C4-2B (cell line): ENCODE measurements at regions not wholly inside any gene's neighbourhood (a gene's known extent, or its start where the extent isn't known, plus 50 kb on each side); places are given as distances from the start of the nearest gene placed in this dataset.
A peak's percentile ranks its signal among the peaks of the same experiment; 100 is the strongest.

Experiments
- ZFX ChIP-seq: fragments of 450-650 bp; IDR thresholded peaks from 2 replicates; pipeline ENCODE4 v1.6.1; 2017
- TF ChIP-seq, protein P1 (sequence below): fragments of 450-650 bp; conservative IDR thresholded peaks from 2 replicates; pipeline ENCODE4 v1.5.1; 2017; ENCODE audit warnings: mild to moderate bottlenecking

DNA sequence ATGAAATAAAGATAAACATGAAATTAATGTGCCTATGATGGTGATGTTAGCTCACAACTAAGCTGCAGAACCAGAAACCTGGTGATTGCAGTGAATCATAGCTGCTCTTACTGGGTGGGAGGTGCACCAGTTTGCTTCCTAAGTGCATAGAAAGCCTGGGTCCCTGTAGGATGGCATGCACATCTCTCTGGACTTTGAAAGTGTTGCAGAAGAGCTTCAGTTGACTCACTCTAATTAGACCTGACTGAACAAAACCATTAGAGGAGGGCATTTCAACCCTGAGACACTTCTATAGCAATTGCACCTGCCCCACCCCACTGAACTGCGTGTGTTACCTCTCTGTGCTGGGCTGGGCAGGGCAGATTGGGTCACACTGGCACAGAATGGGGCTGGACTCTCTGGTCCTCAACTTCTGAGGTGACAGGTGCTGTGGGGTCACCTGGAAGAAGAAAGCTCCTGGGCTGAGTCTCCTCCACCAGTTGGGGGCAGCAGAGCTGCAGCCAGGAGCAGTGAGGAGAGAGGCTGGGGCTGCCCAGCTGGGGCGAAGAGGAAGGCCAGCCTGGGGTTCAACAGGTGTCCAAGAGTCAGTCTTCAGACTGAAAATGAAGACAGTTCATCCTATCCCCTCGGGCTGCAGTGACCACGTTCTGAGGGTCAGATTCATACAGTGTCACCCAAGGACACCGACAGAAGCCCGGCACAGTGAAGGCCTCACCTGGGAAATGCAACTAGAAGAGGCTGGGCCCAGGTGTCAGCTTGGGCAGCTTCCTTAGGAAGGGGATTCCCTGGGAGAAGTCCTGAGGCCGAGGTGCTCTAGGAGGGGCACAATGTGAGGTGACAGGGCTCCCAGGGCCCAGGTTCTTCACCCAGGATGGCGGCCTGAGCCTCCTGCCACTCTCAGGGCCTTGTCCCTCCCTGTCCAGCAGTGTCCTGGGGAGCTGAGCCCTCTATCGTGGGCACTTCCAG, 58.1 kb downstream of the GGTLC2 start:
- TF ChIP-seq, protein P1, sequence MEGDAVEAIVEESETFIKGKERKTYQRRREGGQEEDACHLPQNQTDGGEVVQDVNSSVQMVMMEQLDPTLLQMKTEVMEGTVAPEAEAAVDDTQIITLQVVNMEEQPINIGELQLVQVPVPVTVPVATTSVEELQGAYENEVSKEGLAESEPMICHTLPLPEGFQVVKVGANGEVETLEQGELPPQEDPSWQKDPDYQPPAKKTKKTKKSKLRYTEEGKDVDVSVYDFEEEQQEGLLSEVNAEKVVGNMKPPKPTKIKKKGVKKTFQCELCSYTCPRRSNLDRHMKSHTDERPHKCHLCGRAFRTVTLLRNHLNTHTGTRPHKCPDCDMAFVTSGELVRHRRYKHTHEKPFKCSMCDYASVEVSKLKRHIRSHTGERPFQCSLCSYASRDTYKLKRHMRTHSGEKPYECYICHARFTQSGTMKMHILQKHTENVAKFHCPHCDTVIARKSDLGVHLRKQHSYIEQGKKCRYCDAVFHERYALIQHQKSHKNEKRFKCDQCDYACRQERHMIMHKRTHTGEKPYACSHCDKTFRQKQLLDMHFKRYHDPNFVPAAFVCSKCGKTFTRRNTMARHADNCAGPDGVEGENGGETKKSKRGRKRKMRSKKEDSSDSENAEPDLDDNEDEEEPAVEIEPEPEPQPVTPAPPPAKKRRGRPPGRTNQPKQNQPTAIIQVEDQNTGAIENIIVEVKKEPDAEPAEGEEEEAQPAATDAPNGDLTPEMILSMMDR: peak; percentile 75
- no peak for TF ChIP-seq ZFX
